HCT116 (cell line): ENCODE measurements at regions not wholly inside any gene's neighbourhood (a gene's known extent, or its start where the extent isn't known, plus 50 kb on each side); places are given as distances from the start of the nearest gene placed in this dataset.

Experiments
- ATAC-seq: fragments of 200-7000 bp; cut with Tn5 transposase; 2 replicates; pipeline ENCODE4 v1.9.1; 2020; ENCODE audit warnings: mild to moderate bottlenecking, moderate library complexity
- BruUV-seq: library from RNA; stranded (reverse); fragments of 400-500 nt; replicated peaks from 2 replicates; lab custom pipeline; 2021; lab: Mats Ljungman, UMichigan
- CTCF ChIA-PET: fragments of 300-600 bp; sonication (Branson Sonifier 250); formaldehyde crosslinking; loops from one replicate; lab custom pipeline; 2021; ENCODE audit warnings: antibody characterized with exemption; lab: Charles Lee
- POLR2A ChIA-PET: fragments of 300-600, 350-600 bp; sonication (Branson Sonifier 250); formaldehyde crosslinking; loops from one replicate; lab custom pipeline; 2021; ENCODE audit warnings: antibody characterized with exemption; lab: Charles Lee
- RAD21 ChIA-PET, 2 experiments: fragments of 300-600 bp; sonication (Branson Sonifier 250); formaldehyde crosslinking; loops; one replicate each; lab custom pipeline; 2023; ENCODE audit warnings: low total read pairs in 2 of 2; ENCODE audit not compliant: uncharacterized antibody in 2 of 2, unreplicated experiment in 2 of 2, low non-redundant PET in 1 of 2; lab: Charles Lee
- DNase-seq: peaks from one replicate; pipeline ENCODE4 v3.0.0-alpha.2; 2010; ENCODE audit warnings: low read depth, low spot score
- H2AFZ ChIP-seq: fragments of 200-600 bp; shearing (Covaris generic), sonication (generic); 2 replicates; pipeline ENCODE4 v1.6.1; 2017; ENCODE audit warnings: low read depth, mixed run types, mixed read lengths, antibody characterized with exemption, low read length; ENCODE audit not compliant: poor library complexity, severe bottlenecking
- H3K27ac ChIP-seq: 2 replicates; pipeline ENCODE4 v1.5.1; 2012; ENCODE audit warnings: low read depth, low read length
- H3K27me3 ChIP-seq: fragments of 200-600 bp; sonication (generic); 2 replicates; pipeline ENCODE4 v1.6.1; 2016; ENCODE audit warnings: mixed run types, low read length, mixed read lengths; ENCODE audit not compliant: insufficient read depth
- H3K36me3 ChIP-seq, 2 experiments: fragments of 200-500 bp in 1 of 2; fragments of 200-600 bp in 1 of 2; sonication (Bioruptor generic) in 1 of 2; sonication (generic) in 1 of 2; 2 replicates each; pipeline versions ENCODE4 v1.5.1 to v1.6.1; 2014 to 2016; ENCODE audit warnings: low read length in 2 of 2, inconsistent platforms in 1 of 2, mixed read lengths in 1 of 2, mixed run types in 1 of 2; ENCODE audit not compliant: insufficient read depth in 2 of 2, control insufficient read depth in 1 of 2
- H3K4me1 ChIP-seq, 2 experiments: fragments of 200-600 bp in 1 of 2; sonication (generic) in 1 of 2; 2 replicates each; pipeline versions ENCODE4 v1.5.1 to v1.6.1; 2012 to 2017; ENCODE audit warnings: low read length in 2 of 2, inconsistent platforms in 1 of 2, mild to moderate bottlenecking in 1 of 2, mixed read lengths in 1 of 2, mixed run types in 1 of 2, moderate library complexity in 1 of 2; ENCODE audit not compliant: insufficient read depth in 2 of 2, control insufficient read depth in 1 of 2
- H3K4me2 ChIP-seq: fragments of 200-600 bp; sonication (generic); 2 replicates; pipeline ENCODE4 v1.6.1; 2017; ENCODE audit warnings: mixed run types, low read length, mixed read lengths
- H3K4me3 ChIP-seq, 2 experiments: fragments of 200-600 bp in 1 of 2; sonication (generic) in 1 of 2; replicated peaks in 1 of 2; 2 replicates each; pipeline ENCODE4 v1.5.1; 2011 to 2016; ENCODE audit warnings: low read length in 2 of 2, control low read depth in 1 of 2, low read depth in 1 of 2, mild to moderate bottlenecking in 1 of 2, mixed read lengths in 1 of 2, mixed run types in 1 of 2
- H3K79me2 ChIP-seq: fragments of 200-600 bp; sonication (generic); 2 replicates; pipeline ENCODE4 v1.6.1; 2017; ENCODE audit warnings: mild to moderate bottlenecking, mixed run types, low read length, moderate library complexity, mixed read lengths; ENCODE audit not compliant: insufficient read depth
- H3K9ac ChIP-seq: fragments of 200-600 bp; sonication (generic); 2 replicates; pipeline ENCODE4 v1.6.1; 2016; ENCODE audit warnings: low read length, mixed read lengths
- H3K9me2 ChIP-seq: fragments of 200-600 bp; sonication (generic), shearing (Covaris generic); 2 replicates; pipeline ENCODE4 v1.6.1; 2017; ENCODE audit warnings: mixed run types, mild to moderate bottlenecking, moderate library complexity; ENCODE audit not compliant: insufficient read depth
- H3K9me3 ChIP-seq, 2 experiments: fragments of 200-500 bp in 1 of 2; fragments of 200-600 bp in 1 of 2; sonication (Bioruptor generic) in 1 of 2; sonication (generic) in 1 of 2; 2 replicates each; pipeline ENCODE4 v1.6.1; 2014 to 2017; ENCODE audit warnings: low read length in 2 of 2, mixed read lengths in 2 of 2, inconsistent platforms in 1 of 2, low read depth in 1 of 2, mild to moderate bottlenecking in 1 of 2, mixed run types in 1 of 2, moderate library complexity in 1 of 2; ENCODE audit not compliant: control insufficient read depth in 1 of 2, insufficient read depth in 1 of 2
- H4K20me1 ChIP-seq: fragments of 200-600 bp; sonication (generic), shearing (Covaris generic); 2 replicates; pipeline ENCODE4 v1.6.1; 2017; ENCODE audit warnings: mixed run types, mild to moderate bottlenecking, moderate library complexity; ENCODE audit not compliant: insufficient read depth
- ATF3 ChIP-seq: IDR thresholded peaks from 2 replicates; pipeline ENCODE4 v1.6.1; 2012
- CBX3 ChIP-seq: IDR thresholded peaks from 2 replicates; pipeline ENCODE4 v1.6.1; 2012; ENCODE audit warnings: low read depth
- ELF1 ChIP-seq: IDR thresholded peaks from 2 replicates; pipeline ENCODE4 v1.6.1; 2012; ENCODE audit warnings: low read depth, borderline replicate concordance
- EZH2 ChIP-seq: fragments of 200-600 bp; sonication (generic); IDR thresholded peaks from 2 replicates; pipeline ENCODE4 v1.6.1; 2017; ENCODE audit warnings: antibody characterized with exemption, mixed run types
- FOSL1 ChIP-seq: IDR thresholded peaks from 2 replicates; pipeline ENCODE4 v1.6.1; 2012; ENCODE audit warnings: low read depth
- RAD21 ChIP-seq: IDR thresholded peaks from 2 replicates; pipeline ENCODE4 v1.6.1; 2012; ENCODE audit warnings: low read depth, mild to moderate bottlenecking
- YY1 ChIP-seq: IDR thresholded peaks from 2 replicates; pipeline ENCODE4 v1.6.1; 2011; ENCODE audit warnings: low read length, low read depth, moderate library complexity, mild to moderate bottlenecking; ENCODE audit not compliant: insufficient replicate concordance; ENCODE audit errors: extremely low read depth
- ZFX ChIP-seq: fragments of 450-650 bp; IDR thresholded peaks from 2 replicates; pipeline ENCODE4 v1.6.1; 2017
- intact Hi-C: fragments of 100-400 bp; cut with micrococcal nuclease; formaldehyde crosslinking; loops from 2 replicates; pipeline ENCODE4 v1.10.0; 2022
- TF ChIP-seq, protein P1 (sequence below): IDR thresholded peaks from 2 replicates; pipeline ENCODE4 v1.6.1; 2012
- TF ChIP-seq, protein P2 (sequence below): IDR thresholded peaks from 2 replicates; pipeline ENCODE4 v1.6.1; 2011; ENCODE audit warnings: mild to moderate bottlenecking, low read length, moderate library complexity; ENCODE audit not compliant: insufficient replicate concordance; ENCODE audit errors: extremely low read depth
- TF ChIP-seq, protein P3 (sequence below): IDR thresholded peaks from 2 replicates; pipeline ENCODE4 v1.6.1; 2012; ENCODE audit warnings: low read depth

- TF ChIP-seq, protein P1, sequence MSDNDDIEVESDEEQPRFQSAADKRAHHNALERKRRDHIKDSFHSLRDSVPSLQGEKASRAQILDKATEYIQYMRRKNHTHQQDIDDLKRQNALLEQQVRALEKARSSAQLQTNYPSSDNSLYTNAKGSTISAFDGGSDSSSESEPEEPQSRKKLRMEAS = no peak
- no peak for TF ChIP-seq ATF3
- TF ChIP-seq CBX3 = no peak
- no peak for TF ChIP-seq ELF1
- TF ChIP-seq, protein P2, sequence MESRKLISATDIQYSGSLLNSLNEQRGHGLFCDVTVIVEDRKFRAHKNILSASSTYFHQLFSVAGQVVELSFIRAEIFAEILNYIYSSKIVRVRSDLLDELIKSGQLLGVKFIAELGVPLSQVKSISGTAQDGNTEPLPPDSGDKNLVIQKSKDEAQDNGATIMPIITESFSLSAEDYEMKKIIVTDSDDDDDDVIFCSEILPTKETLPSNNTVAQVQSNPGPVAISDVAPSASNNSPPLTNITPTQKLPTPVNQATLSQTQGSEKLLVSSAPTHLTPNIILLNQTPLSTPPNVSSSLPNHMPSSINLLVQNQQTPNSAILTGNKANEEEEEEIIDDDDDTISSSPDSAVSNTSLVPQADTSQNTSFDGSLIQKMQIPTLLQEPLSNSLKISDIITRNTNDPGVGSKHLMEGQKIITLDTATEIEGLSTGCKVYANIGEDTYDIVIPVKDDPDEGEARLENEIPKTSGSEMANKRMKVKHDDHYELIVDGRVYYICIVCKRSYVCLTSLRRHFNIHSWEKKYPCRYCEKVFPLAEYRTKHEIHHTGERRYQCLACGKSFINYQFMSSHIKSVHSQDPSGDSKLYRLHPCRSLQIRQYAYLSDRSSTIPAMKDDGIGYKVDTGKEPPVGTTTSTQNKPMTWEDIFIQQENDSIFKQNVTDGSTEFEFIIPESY = no peak
- no peak for TF ChIP-seq EZH2
- no peak for TF ChIP-seq ZFX
- TF ChIP-seq, protein P3, sequence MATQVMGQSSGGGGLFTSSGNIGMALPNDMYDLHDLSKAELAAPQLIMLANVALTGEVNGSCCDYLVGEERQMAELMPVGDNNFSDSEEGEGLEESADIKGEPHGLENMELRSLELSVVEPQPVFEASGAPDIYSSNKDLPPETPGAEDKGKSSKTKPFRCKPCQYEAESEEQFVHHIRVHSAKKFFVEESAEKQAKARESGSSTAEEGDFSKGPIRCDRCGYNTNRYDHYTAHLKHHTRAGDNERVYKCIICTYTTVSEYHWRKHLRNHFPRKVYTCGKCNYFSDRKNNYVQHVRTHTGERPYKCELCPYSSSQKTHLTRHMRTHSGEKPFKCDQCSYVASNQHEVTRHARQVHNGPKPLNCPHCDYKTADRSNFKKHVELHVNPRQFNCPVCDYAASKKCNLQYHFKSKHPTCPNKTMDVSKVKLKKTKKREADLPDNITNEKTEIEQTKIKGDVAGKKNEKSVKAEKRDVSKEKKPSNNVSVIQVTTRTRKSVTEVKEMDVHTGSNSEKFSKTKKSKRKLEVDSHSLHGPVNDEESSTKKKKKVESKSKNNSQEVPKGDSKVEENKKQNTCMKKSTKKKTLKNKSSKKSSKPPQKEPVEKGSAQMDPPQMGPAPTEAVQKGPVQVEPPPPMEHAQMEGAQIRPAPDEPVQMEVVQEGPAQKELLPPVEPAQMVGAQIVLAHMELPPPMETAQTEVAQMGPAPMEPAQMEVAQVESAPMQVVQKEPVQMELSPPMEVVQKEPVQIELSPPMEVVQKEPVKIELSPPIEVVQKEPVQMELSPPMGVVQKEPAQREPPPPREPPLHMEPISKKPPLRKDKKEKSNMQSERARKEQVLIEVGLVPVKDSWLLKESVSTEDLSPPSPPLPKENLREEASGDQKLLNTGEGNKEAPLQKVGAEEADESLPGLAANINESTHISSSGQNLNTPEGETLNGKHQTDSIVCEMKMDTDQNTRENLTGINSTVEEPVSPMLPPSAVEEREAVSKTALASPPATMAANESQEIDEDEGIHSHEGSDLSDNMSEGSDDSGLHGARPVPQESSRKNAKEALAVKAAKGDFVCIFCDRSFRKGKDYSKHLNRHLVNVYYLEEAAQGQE = no peak
- TF ChIP-seq FOSL1 = no peak
- TF ChIP-seq YY1 = no peak
- TF ChIP-seq RAD21 = no peak
- POLR2A ChIA-PET = no interaction called here
Observed at GRCh38 chr11:90822996-90823395, 600.1 kb upstream of the CHORDC1 start.

More at GRCh38 chr11:90822996-90823395, 600.1 kb upstream of the CHORDC1 start:
- Histone ChIP-seq H3K4me1 (no peaks in the 10 kb centered on the region), H3K36me3 (no peaks in the 10 kb centered on the region), H3K27ac (no peak overlapping the region), H3K9me3 (peaks cover 0 to 13% of the 10 kb centered on the region in 2 experiments; a peak in 1 of 4 replicates), H2AFZ (no peak overlapping the region), H3K4me2 (no peak overlapping the region), H3K9me2 (no peaks in the 10 kb centered on the region), H3K79me2 (no peaks in the 10 kb centered on the region), H3K9ac (no peak overlapping the region), H4K20me1 (no peaks in the 10 kb centered on the region), H3K27me3 (no peaks in the 10 kb centered on the region), H3K4me3 (no peak overlapping the region)
- ChIA-PET CTCF (no interaction called here), RAD21 (no interaction called here)
- ATAC-seq = no peak
- intact Hi-C loops = no loop called here
- no TSS peak for BruUV-seq
- no peak for DNase-seq
